ENCODE measurements at regions not wholly inside any gene's neighbourhood (a gene's known extent, or its start where the extent isn't known, plus 50 kb on each side); places are given as distances from the start of the nearest gene placed in this dataset.

DNA sequence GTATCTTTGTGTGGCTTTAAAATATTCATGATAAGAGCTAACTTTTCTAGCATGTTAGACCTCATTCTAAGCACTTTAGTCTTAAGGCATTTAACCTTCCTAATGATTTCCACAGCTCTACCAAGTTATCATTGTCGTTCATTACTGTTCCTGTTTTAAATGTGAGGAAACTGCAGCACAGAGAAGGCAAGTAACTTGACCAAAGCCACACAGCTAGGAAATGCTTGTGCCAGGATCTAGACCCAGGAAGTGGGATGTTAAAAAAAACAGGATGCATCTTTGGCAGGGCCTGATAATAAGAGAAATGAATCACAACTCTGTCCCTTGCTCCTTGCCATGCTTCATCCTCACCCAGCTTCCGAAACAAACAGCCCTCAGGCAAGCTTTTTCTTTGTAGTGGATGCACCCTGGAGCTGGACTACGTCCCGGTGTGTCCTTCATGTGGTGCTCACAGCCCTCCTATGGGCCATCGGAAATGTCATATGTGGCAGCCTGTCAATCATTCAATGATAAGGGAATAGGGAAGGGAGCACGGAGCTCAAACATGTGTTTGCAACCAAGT, 196.9 kb upstream of the RREB1 start:
- FAIRE-seq = no peak
- Histone ChIP-seq H3K27ac (ENCODE audit: insufficient read depth, low read depth, low read length) (no peak overlapping the region), H3K27me3 (ENCODE audit: control insufficient read depth in 2 of 2, insufficient read depth in 2 of 2, low read length in 2 of 2) (peaks cover 0 to 6% of the 10 kb centered on the region in 2 experiments), H3K4me1 (ENCODE audit: control insufficient read depth, extremely low read depth, insufficient read depth, low read length) (no peaks in the 10 kb centered on the region), H3K79me2 (ENCODE audit: control insufficient read depth, insufficient read depth, low read length) (no peaks in the 10 kb centered on the region), H3K4me2 (ENCODE audit: insufficient read depth, low read length) (no peak overlapping the region), H4K20me1 (replicated peaks; ENCODE audit: control insufficient read depth, extremely low read depth, insufficient read depth, low read length) (no peaks in the 10 kb centered on the region), H3K9me3 (replicated peaks; ENCODE audit: control insufficient read depth, insufficient read depth, low read length) (no peaks in the 10 kb centered on the region), H2AFZ (ENCODE audit: low read depth, low read length) (no peak overlapping the region), H3K9me1 (replicated peaks; ENCODE audit: control insufficient read depth, extremely low read depth, insufficient read depth, low read length) (no peaks in the 10 kb centered on the region), H3K36me3 (ENCODE audit: control insufficient read depth in 2 of 2, extremely low read depth in 1 of 2, insufficient read depth in 2 of 2, low read length in 2 of 2) (no peaks in the 10 kb centered on the region), H3K9ac (replicated peaks; ENCODE audit: extremely low read depth, insufficient read depth, low read length) (no peak overlapping the region), H3K4me3 (replicated peaks in 1 of 3; ENCODE audit: insufficient read depth in 1 of 3, low read depth in 1 of 3, low read length in 3 of 3) (no peak overlapping the region)
- ChIA-PET POLR2A (no interaction called here), CTCF (no interaction called here)
- no peak for DNase-seq (ENCODE audit: low read depth, low spot score)
- dilution Hi-C loops (cut with MboI; ENCODE audit: extremely low pct_ligation_motif_present, low sequenced_read_pairs) = no loop called here
- intact Hi-C loops (cut with micrococcal nuclease) = no loop called here
- no peak for TF ChIP-seq MYC (IDR thresholded peaks at IDR 0.05; ENCODE audit: low read depth, low read length)
- no peak for TF ChIP-seq JUN (IDR thresholded peaks at IDR 0.05; ENCODE audit: borderline replicate concordance, insufficient read depth, insufficient read length, low read depth)
- TF ChIP-seq, protein P1, sequence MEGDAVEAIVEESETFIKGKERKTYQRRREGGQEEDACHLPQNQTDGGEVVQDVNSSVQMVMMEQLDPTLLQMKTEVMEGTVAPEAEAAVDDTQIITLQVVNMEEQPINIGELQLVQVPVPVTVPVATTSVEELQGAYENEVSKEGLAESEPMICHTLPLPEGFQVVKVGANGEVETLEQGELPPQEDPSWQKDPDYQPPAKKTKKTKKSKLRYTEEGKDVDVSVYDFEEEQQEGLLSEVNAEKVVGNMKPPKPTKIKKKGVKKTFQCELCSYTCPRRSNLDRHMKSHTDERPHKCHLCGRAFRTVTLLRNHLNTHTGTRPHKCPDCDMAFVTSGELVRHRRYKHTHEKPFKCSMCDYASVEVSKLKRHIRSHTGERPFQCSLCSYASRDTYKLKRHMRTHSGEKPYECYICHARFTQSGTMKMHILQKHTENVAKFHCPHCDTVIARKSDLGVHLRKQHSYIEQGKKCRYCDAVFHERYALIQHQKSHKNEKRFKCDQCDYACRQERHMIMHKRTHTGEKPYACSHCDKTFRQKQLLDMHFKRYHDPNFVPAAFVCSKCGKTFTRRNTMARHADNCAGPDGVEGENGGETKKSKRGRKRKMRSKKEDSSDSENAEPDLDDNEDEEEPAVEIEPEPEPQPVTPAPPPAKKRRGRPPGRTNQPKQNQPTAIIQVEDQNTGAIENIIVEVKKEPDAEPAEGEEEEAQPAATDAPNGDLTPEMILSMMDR (IDR thresholded peaks at IDR 0.05; ENCODE audit: extremely low read depth in 1 of 2, insufficient read depth in 1 of 2, low read depth in 1 of 2, low read length in 2 of 2) = no peak
- no peak for TF ChIP-seq POLR2A (IDR thresholded peaks at IDR 0.05; ENCODE audit: low read depth, low read length)
- no peak for TF ChIP-seq FOS (IDR thresholded peaks at IDR 0.05; ENCODE audit: borderline replicate concordance, insufficient read depth, low read length)
- TF ChIP-seq POLR2AphosphoS5 (IDR thresholded peaks at IDR 0.05; ENCODE audit: insufficient read depth, low read depth, low read length) = no peak
- TF ChIP-seq MAX (IDR thresholded peaks at IDR 0.05; ENCODE audit: insufficient read depth, insufficient read length) = no peak
- no peak for TF ChIP-seq GATA2 (IDR thresholded peaks at IDR 0.05; ENCODE audit: insufficient read depth, insufficient read length, low read depth, low read length)
- no peak for TF ChIP-seq EZH2 (IDR thresholded peaks at IDR 0.05; ENCODE audit: borderline replicate concordance, low read depth, low read length, severe bottlenecking)
- no TSS peak for BruUV-seq (replicated peaks)
